ENCODE measurements at regions not wholly inside any gene's neighbourhood (a gene's known extent, or its start where the extent isn't known, plus 50 kb on each side); places are given as distances from the start of the nearest gene placed in this dataset.

DNA sequence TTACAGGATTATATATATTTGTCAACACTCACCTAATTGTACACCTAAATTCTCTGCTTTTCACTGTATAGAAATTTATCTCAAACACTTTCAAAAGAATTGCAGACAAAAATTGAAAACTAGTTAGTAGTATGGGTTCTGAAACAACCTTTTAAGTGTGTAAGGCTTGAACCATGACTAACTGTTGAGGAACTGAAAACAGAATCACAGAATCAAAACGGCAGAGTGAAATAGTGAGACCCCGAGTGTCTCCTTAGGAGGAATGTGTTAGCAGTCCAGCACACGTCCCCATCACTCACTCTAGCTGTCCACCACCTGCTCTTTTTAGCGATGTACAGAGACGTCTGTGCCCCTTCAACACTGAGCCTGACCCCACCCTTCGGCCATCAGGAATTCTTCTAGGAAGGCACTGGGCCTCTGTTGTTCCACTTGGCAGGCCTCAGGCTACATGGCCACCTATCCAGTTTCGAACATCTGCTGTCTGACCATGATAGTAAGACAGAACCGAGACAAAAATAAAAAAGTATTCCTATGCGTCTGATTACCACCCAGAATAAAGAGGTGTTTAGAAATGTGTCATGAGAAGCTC lies 227.4 kb downstream of the C6orf118 start:
- Histone ChIP-seq H3K9ac (ENCODE audit: low read depth, low read length) (no peak overlapping the region), H3K4me1 (ENCODE audit: insufficient read depth, low read length) (no peaks in the 10 kb centered on the region), H3K27me3 (ENCODE audit: insufficient read depth, low read length) (no peaks in the 10 kb centered on the region), H3K27ac (ENCODE audit: low read depth, low read length) (no peak overlapping the region), H3K9me3 (ENCODE audit: insufficient read depth, low read depth, low read length) (no peaks in the 10 kb centered on the region), H3K36me3 (ENCODE audit: insufficient read depth, low read length) (no peaks in the 10 kb centered on the region), H3K4me3 (ENCODE audit: low read length) (no peak overlapping the region)
- 90% methylated on average over 9 of the region's 9 CpGs for WGBS

DNA sequence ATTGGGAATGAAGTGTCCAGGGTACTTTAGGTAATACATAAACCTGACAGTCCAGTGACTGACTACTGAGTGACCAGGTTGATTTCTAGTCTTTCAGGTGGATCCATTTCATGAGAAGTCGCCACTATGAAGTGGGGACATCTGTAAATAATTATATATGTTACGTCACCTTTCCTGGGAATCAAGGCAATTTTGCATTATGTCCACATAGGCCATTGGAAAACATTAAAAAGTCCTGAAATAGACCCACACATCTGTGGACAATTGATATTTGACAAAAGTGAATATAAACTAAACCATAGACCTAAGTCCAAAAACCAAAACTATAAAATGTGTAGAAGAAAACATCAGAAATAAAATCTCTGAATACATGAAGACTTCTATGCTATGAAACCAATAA lies 231.5 kb downstream of the C6orf118 start:
- H3K27me3 ChIP-seq (ENCODE audit: insufficient read depth, low read length): no peaks in the 10 kb centered on the region
- H3K4me1 ChIP-seq (ENCODE audit: insufficient read depth, low read length): no peaks in the 10 kb centered on the region
- no peak overlapping the region for H3K9ac ChIP-seq (ENCODE audit: low read depth, low read length)
- H3K27ac ChIP-seq (ENCODE audit: low read depth, low read length): no peak overlapping the region
- no peaks in the 10 kb centered on the region for H3K9me3 ChIP-seq (ENCODE audit: insufficient read depth, low read depth, low read length)
- H3K36me3 ChIP-seq (ENCODE audit: insufficient read depth, low read length): no peaks in the 10 kb centered on the region
- WGBS: 100% methylated on average over 2 of the region's 2 CpGs
- no peak overlapping the region for H3K4me3 ChIP-seq (ENCODE audit: low read length)

- Histone ChIP-seq H3K27ac (ENCODE audit: low read depth, low read length) (no peak overlapping the region), H3K36me3 (ENCODE audit: insufficient read depth, low read length) (no peaks in the 10 kb centered on the region), H3K9ac (ENCODE audit: low read depth, low read length) (no peak overlapping the region), H3K9me3 (ENCODE audit: insufficient read depth, low read depth, low read length) (no peaks in the 10 kb centered on the region), H3K4me1 (ENCODE audit: insufficient read depth, low read length) (no peaks in the 10 kb centered on the region), H3K27me3 (ENCODE audit: insufficient read depth, low read length) (no peaks in the 10 kb centered on the region), H3K4me3 (ENCODE audit: low read length) (no peak overlapping the region)
- WGBS: 84% methylated on average over 4 of the region's 4 CpGs
These were observed 237.5 kb downstream of the C6orf118 start for GRCh38 chr6:165071906-165072305.

GRCh38 chr6:165060720-165061119 lies 248.7 kb downstream of the C6orf118 start:
- WGBS: 92% methylated on average over 3 of the region's 3 CpGs
- Histone ChIP-seq H3K4me3 (ENCODE audit: low read length) (no peak overlapping the region), H3K9ac (ENCODE audit: low read depth, low read length) (no peak overlapping the region), H3K4me1 (ENCODE audit: insufficient read depth, low read length) (0 out of 2 replicates have a peak, but pooled peaks cover 5% of the 10 kb centered on the region), H3K27me3 (ENCODE audit: insufficient read depth, low read length) (no peaks in the 10 kb centered on the region), H3K9me3 (ENCODE audit: insufficient read depth, low read depth, low read length) (peaks cover 3% of the 10 kb centered on the region; the same call in 1 of the 2 replicates), H3K36me3 (ENCODE audit: insufficient read depth, low read length) (no peaks in the 10 kb centered on the region), H3K27ac (ENCODE audit: low read depth, low read length) (no peak overlapping the region)

DNA sequence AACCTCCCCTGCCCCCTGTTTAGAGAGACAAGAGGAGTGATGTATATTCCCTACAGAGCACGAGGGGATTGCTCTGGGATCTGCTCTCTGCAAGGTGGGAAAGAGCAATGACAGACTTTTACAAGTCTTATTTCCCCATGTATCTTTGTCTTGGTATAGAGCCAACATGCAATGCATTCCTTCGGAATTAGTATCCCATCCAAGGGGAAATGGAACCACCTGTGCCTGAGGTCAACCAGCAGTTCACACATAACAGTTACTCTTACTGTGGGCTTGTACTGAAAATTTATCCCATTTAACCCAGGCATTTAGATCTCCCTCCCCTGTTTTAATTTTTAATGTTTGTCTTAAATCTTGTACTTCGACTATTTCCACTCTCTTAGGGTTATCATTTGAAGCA lies 250.4 kb downstream of the C6orf118 start:
- Histone ChIP-seq H3K9me3 (ENCODE audit: insufficient read depth, low read depth, low read length) (peaks cover 3% of the 10 kb centered on the region; the same call in 1 of the 2 replicates), H3K4me1 (ENCODE audit: insufficient read depth, low read length) (no peaks in the 10 kb centered on the region), H3K36me3 (ENCODE audit: insufficient read depth, low read length) (no peaks in the 10 kb centered on the region), H3K27ac (ENCODE audit: low read depth, low read length) (no peak overlapping the region), H3K27me3 (ENCODE audit: insufficient read depth, low read length) (no peaks in the 10 kb centered on the region), H3K4me3 (ENCODE audit: low read length) (no peak overlapping the region), H3K9ac (ENCODE audit: low read depth, low read length) (no peak overlapping the region)
- 90% methylated on average over 2 of the region's 3 CpGs for WGBS

GRCh38 chr6:165056292-165056691 lies 253.1 kb downstream of the C6orf118 start:
- H3K9ac ChIP-seq (ENCODE audit: low read depth, low read length): no peak overlapping the region
- H3K4me1 ChIP-seq (ENCODE audit: insufficient read depth, low read length): no peaks in the 10 kb centered on the region
- H3K4me3 ChIP-seq (ENCODE audit: low read length): no peak overlapping the region
- H3K27me3 ChIP-seq (ENCODE audit: insufficient read depth, low read length): no peaks in the 10 kb centered on the region
- H3K36me3 ChIP-seq (ENCODE audit: insufficient read depth, low read length): no peaks in the 10 kb centered on the region
- no peaks in the 10 kb centered on the region for H3K9me3 ChIP-seq (ENCODE audit: insufficient read depth, low read depth, low read length)
- no peak overlapping the region for H3K27ac ChIP-seq (ENCODE audit: low read depth, low read length)
- 97% methylated on average over 11 of the region's 11 CpGs for WGBS

DNA sequence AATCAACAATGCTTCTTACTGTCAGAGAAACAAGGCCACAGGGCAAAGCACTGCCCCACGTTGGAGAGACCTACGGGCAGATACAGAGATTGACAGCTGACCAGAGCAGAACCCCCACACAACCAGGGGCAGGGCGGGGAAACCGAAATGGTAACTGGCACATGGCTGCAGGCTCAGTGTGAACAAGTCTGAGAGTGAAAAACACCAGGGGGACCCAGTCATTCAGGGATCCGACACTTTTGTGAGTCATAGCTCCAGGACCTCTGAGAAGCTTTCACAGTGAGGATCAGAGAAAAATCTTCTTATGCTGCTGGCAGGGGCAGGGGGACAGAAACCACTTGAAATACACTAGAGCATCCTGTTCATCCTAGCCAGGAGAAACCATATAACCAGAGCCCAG lies 254.2 kb downstream of the C6orf118 start:
- no peak overlapping the region for H3K9ac ChIP-seq (ENCODE audit: low read depth, low read length)
- no peak overlapping the region for H3K4me3 ChIP-seq (ENCODE audit: low read length)
- no peak overlapping the region for H3K27ac ChIP-seq (ENCODE audit: low read depth, low read length)
- H3K27me3 ChIP-seq (ENCODE audit: insufficient read depth, low read length): no peaks in the 10 kb centered on the region
- no peaks in the 10 kb centered on the region for H3K4me1 ChIP-seq (ENCODE audit: insufficient read depth, low read length)
- H3K9me3 ChIP-seq (ENCODE audit: insufficient read depth, low read depth, low read length): no peaks in the 10 kb centered on the region
- WGBS: 84% methylated on average over 5 of the region's 5 CpGs
- H3K36me3 ChIP-seq (ENCODE audit: insufficient read depth, low read length): no peaks in the 10 kb centered on the region

- no peak overlapping the region for H3K27ac ChIP-seq (ENCODE audit: low read depth, low read length)
- H3K36me3 ChIP-seq (ENCODE audit: insufficient read depth, low read length): no peaks in the 10 kb centered on the region
- no peak overlapping the region for H3K9ac ChIP-seq (ENCODE audit: low read depth, low read length)
- 91% methylated on average over 10 of the region's 10 CpGs for WGBS
- no peak overlapping the region for H3K4me3 ChIP-seq (ENCODE audit: low read length)
- H3K9me3 ChIP-seq (ENCODE audit: insufficient read depth, low read depth, low read length): peaks cover 8% of the 10 kb centered on the region
- no peaks in the 10 kb centered on the region for H3K4me1 ChIP-seq (ENCODE audit: insufficient read depth, low read length)
- peaks cover 5% of the 10 kb centered on the region; the same call in 1 of the 2 replicates for H3K27me3 ChIP-seq (ENCODE audit: insufficient read depth, low read length)
These were observed 256.6 kb downstream of the C6orf118 start for GRCh38 chr6:165052561-165053480.

GRCh38 chr6:165049362-165049761 lies 260.0 kb downstream of the C6orf118 start:
- Histone ChIP-seq H3K9ac (ENCODE audit: low read depth, low read length) (no peak overlapping the region), H3K27me3 (ENCODE audit: insufficient read depth, low read length) (peaks cover 5% of the 10 kb centered on the region; the same call in 1 of the 2 replicates), H3K9me3 (ENCODE audit: insufficient read depth, low read depth, low read length) (peaks cover 22% of the 10 kb centered on the region), H3K36me3 (ENCODE audit: insufficient read depth, low read length) (no peaks in the 10 kb centered on the region), H3K4me3 (ENCODE audit: low read length) (no peak overlapping the region), H3K4me1 (ENCODE audit: insufficient read depth, low read length) (no peaks in the 10 kb centered on the region), H3K27ac (ENCODE audit: low read depth, low read length) (no peak overlapping the region)
- WGBS: 55% methylated on average over 7 of the region's 7 CpGs

DNA sequence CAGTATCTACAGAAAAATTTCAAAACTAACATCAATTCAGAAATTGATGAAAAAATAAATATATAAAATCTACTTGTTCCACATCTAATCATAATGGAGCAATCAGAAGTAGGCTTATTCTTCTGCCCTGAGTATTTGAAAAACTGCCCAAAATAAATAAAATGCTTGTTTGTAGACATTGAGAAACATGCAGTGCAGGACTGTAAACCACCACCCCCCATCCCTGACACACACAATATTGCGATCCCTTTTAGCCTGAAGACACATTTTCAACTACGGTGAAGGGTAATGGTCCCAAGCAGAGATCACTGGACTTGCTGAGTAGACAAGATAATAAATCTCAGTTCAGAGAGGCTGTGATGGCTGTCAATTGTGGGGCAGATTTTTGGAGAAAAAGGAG lies 261.5 kb downstream of the C6orf118 start:
- Histone ChIP-seq H3K4me1 (ENCODE audit: insufficient read depth, low read length) (no peaks in the 10 kb centered on the region), H3K27ac (ENCODE audit: low read depth, low read length) (no peak overlapping the region), H3K9ac (ENCODE audit: low read depth, low read length) (no peak overlapping the region), H3K27me3 (ENCODE audit: insufficient read depth, low read length) (peaks cover 5% of the 10 kb centered on the region; the same call in 1 of the 2 replicates), H3K36me3 (ENCODE audit: insufficient read depth, low read length) (no peaks in the 10 kb centered on the region), H3K9me3 (ENCODE audit: insufficient read depth, low read depth, low read length) (peaks cover 22% of the 10 kb centered on the region), H3K4me3 (ENCODE audit: low read length) (no peak overlapping the region)
- WGBS: 100% methylated on average over 2 of the region's 2 CpGs

GRCh38 chr6:165045631-165046030 lies 263.8 kb downstream of the C6orf118 start:
- no peaks in the 10 kb centered on the region for H3K4me1 ChIP-seq (ENCODE audit: insufficient read depth, low read length)
- H3K27ac ChIP-seq (ENCODE audit: low read depth, low read length): no peak overlapping the region
- WGBS: 100% methylated on average over 1 of the region's 2 CpGs
- H3K9ac ChIP-seq (ENCODE audit: low read depth, low read length): no peak overlapping the region
- H3K9me3 ChIP-seq (ENCODE audit: insufficient read depth, low read depth, low read length): peaks cover 22% of the 10 kb centered on the region
- no peak overlapping the region for H3K4me3 ChIP-seq (ENCODE audit: low read length)
- H3K27me3 ChIP-seq (ENCODE audit: insufficient read depth, low read length): peaks cover 5% of the 10 kb centered on the region; the same call in 1 of the 2 replicates
- H3K36me3 ChIP-seq (ENCODE audit: insufficient read depth, low read length): no peaks in the 10 kb centered on the region

Measured in HUES64 (cell line).